Type B pancreatic cell (in vitro differentiated cells): ENCODE measurements at regions not wholly inside any gene's neighbourhood (a gene's known extent, or its start where the extent isn't known, plus 50 kb on each side); places are given as distances from the start of the nearest gene placed in this dataset.
A peak's percentile ranks its signal among the peaks of the same experiment; 100 is the strongest.

Experiments used
- DNase-seq: peaks from one replicate; pipeline ENCODE4 v3.0.0; 2021; ENCODE audit warnings: mixed read lengths; ENCODE audit not compliant: unreplicated experiment; ENCODE audit errors: extremely low spot score
- H3K27ac Mint-ChIP-seq: 2 replicates; pipeline ENCODE4 v1.8.0; 2021; ENCODE audit warnings: mild to moderate bottlenecking, mixed read lengths
- H3K27me3 Mint-ChIP-seq: 2 replicates; pipeline ENCODE4 v1.8.0; 2021; ENCODE audit warnings: mixed read lengths
- H3K36me3 Mint-ChIP-seq: 2 replicates; pipeline ENCODE4 v1.8.0; 2021; ENCODE audit warnings: mixed read lengths
- H3K4me1 Mint-ChIP-seq: one replicate; pipeline ENCODE4 v1.8.0; 2021; ENCODE audit warnings: mixed read lengths; ENCODE audit not compliant: unreplicated experiment
- H3K4me3 Mint-ChIP-seq: 2 replicates; pipeline ENCODE4 v1.8.0; 2021; ENCODE audit warnings: mild to moderate bottlenecking, mixed read lengths
- H3K9me3 Mint-ChIP-seq: 2 replicates; pipeline ENCODE4 v1.8.0; 2021; ENCODE audit warnings: mixed read lengths
- TF ChIP-seq, protein P1 (sequence below): fragments of 200-600 bp; sonication (generic); conservative IDR thresholded peaks from 2 replicates; pipeline ENCODE4 v1.5.0; 2021; ENCODE audit warnings: antibody characterized with exemption, mild to moderate bottlenecking

DNA sequence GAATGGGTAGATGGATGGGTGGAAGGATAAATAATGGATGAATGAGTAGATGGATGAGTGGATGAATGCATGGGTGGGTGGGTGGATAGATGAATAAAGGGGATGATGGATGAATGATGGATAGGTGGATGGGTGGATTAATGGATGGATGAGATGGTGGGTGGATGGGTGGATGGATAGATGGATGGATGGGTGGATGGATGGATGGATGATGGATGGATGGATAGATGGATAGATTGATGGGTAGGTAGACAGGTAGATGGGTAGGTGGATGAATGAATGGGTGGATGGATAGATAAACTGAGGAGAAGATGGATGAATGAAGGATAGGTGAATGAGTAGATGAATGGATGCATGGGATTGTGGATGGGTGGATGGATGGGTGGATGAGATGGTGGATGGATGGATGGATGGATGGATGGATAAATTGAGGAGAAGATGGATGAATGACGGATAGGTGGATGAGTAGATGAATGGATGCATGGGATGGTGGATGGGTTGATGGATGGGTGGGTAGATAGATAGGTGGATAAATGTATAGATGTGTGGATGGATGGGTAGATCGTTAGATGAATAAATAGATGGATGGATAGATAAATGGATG, 331.3 kb downstream of the MN1 start:
- Mint-ChIP-seq H3K9me3 (no peaks in the 10 kb centered on the region), H3K27ac (no peak overlapping the region), H3K4me3 (no peak overlapping the region), H3K36me3 (no peaks in the 10 kb centered on the region), H3K4me1 (peaks cover 19% of the 10 kb centered on the region), H3K27me3 (no peaks in the 10 kb centered on the region)
- TF ChIP-seq, protein P1, sequence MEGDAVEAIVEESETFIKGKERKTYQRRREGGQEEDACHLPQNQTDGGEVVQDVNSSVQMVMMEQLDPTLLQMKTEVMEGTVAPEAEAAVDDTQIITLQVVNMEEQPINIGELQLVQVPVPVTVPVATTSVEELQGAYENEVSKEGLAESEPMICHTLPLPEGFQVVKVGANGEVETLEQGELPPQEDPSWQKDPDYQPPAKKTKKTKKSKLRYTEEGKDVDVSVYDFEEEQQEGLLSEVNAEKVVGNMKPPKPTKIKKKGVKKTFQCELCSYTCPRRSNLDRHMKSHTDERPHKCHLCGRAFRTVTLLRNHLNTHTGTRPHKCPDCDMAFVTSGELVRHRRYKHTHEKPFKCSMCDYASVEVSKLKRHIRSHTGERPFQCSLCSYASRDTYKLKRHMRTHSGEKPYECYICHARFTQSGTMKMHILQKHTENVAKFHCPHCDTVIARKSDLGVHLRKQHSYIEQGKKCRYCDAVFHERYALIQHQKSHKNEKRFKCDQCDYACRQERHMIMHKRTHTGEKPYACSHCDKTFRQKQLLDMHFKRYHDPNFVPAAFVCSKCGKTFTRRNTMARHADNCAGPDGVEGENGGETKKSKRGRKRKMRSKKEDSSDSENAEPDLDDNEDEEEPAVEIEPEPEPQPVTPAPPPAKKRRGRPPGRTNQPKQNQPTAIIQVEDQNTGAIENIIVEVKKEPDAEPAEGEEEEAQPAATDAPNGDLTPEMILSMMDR: no peak
- DNase-seq: no peak

DNA sequence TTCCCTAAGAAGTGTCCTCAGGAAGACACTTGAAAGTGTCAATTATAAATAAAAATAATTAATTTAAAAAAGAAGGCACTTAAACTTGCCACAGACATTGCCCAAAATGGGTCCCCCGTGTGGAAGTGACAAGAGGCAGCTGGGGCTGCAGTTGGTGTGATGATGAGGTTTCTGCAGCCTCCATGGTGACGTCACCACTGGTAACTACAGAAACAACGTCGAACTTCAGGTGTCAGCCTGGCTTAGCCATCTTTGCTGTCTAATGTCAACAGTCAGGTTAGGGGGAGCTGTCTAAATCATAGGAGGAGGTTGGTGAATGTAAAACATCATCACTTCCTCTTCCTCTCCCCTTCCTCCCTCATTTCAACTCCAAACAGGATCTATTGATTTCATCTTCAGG, 328.6 kb downstream of the MN1 start:
- no peaks in the 10 kb centered on the region for H3K9me3 Mint-ChIP-seq
- no peak overlapping the region for H3K27ac Mint-ChIP-seq
- H3K27me3 Mint-ChIP-seq: peaks cover 5% of the 10 kb centered on the region
- no peak overlapping the region for H3K4me3 Mint-ChIP-seq
- H3K36me3 Mint-ChIP-seq: no peaks in the 10 kb centered on the region
- DNase-seq: no peak
- TF ChIP-seq, protein P1: no peak
- H3K4me1 Mint-ChIP-seq: peaks cover 23% of the 10 kb centered on the region

DNA sequence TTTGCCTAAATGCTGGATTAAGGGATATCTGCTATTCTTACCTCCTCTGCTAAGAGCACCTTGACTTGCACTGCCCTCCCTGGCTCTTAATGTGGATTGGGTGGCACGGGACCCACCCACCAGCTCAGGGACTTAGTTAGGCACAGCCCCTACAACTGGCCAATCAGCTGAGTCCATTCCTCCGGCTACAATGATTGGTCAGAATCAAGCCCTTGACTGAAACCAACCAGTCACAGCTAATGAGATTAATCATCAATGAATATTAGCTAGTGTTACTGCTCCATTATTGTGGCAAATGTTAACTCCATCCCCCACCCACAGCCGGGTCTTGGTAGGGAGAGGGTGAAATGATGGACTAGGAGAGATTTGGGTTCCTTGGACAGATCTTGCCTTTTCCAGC, 328.0 kb downstream of the MN1 start:
- H3K27ac Mint-ChIP-seq: no peak overlapping the region
- H3K4me1 Mint-ChIP-seq: peaks cover 23% of the 10 kb centered on the region
- DNase-seq: no peak
- H3K9me3 Mint-ChIP-seq: no peaks in the 10 kb centered on the region
- H3K36me3 Mint-ChIP-seq: no peaks in the 10 kb centered on the region
- peaks cover 5% of the 10 kb centered on the region for H3K27me3 Mint-ChIP-seq
- TF ChIP-seq, protein P1: no peak
- no peak overlapping the region for H3K4me3 Mint-ChIP-seq

DNA sequence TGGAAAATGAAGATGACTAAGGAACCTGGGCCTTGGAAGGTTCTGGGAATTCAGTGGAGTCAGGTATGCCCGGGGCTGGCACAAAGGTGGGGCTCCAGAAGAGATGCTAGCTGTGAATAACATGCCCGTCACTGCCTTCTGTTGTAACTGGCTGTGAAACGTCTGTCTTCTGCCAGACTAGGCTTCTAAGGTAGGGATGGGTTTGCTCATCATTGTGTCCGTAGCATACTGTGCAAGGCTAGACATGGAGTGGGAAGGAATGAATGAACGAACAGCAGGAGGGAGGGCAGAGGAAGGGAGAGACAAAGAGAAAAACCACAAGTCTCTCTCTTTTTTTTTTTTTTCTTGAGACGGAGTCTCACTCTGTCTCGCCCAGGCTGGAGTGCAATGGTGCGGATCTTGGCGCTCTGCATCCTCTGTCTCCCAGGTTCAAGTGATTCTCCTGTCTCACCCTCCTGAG, 327.4 kb downstream of the MN1 start:
- Mint-ChIP-seq H3K9me3 (no peaks in the 10 kb centered on the region), H3K27me3 (peaks cover 5% of the 10 kb centered on the region), H3K4me3 (peak overlapping the region; percentile 51), H3K4me1 (peaks cover 23% of the 10 kb centered on the region), H3K36me3 (no peaks in the 10 kb centered on the region), H3K27ac (no peak overlapping the region)
- no peak for DNase-seq
- TF ChIP-seq, protein P1: no peak

DNA sequence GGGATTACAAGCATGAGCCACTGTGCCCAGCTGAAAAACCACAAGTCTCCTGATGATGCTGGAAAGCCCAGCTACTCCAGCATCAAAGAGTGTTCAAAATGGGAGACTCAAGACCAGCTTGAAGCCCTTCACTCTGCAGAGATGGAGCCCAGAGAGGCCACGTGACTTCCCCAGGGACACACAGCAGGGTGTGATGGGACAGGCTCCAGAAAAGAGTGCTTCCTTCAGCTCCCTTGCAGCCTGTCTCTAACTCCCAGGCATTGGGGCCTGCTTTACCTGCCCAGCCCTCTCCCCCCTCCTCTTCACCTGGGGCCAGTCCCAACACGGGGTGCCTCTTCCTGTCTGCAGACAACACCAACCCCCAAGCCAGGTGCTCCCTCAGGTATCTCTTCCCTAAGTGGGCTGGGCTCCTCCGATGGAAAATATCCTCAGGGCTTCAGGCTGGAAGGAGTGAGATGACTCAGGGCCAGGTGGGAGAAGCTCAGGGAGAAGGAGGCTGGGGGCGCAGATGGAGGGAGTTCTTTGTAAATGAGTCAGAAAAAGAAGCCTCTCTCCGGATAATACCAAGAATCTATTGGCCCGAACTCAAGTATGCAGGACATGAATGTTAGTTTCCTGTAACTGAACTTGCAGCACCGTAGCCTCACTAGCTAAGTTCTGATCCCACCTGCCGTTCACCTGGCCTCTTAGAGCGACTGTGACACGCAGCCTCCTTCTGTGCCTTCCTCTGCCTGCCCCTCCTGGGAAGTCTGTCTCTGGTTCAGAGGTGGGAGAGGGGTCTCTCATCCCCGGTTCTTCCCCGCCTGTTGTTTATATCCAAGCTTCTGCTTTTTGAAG, 326.6 kb downstream of the MN1 start:
- no peak for DNase-seq
- H3K36me3 Mint-ChIP-seq: no peaks in the 10 kb centered on the region
- peak overlapping the region; percentile 80 for H3K27ac Mint-ChIP-seq
- no peaks in the 10 kb centered on the region for H3K9me3 Mint-ChIP-seq
- peaks cover 27% of the 10 kb centered on the region for H3K4me1 Mint-ChIP-seq
- peak overlapping the region; percentile 31 for H3K4me3 Mint-ChIP-seq
- peaks cover 10% of the 10 kb centered on the region for H3K27me3 Mint-ChIP-seq
- TF ChIP-seq, protein P1: no peak
